Activated T-helper 9 cell treated with anti-CD3 and anti-CD28 coated beads, Interleukin-2, amount 50 U/mL, for 16 hours (primary cell): ENCODE measurements at regions not wholly inside any gene's neighbourhood (a gene's known extent, or its start where the extent isn't known, plus 50 kb on each side); places are given as distances from the start of the nearest gene placed in this dataset.
"Not testable (repeated sequence)": the region's sequence is repeated elsewhere in the genome, so short reads cannot be mapped to it uniquely, and the experiment has no call there.

ENCODE experiments used
- DNase-seq: peaks from one replicate; pipeline ENCODE4 v3.0.0-alpha.2; 2020; ENCODE audit warnings: low read depth

GRCh38 chr17:15860774-15861173 is 84.2 kb upstream of the ADORA2B start:
- DNase-seq: not testable (repeated sequence)

- not testable (repeated sequence) for DNase-seq
These were observed 80.9 kb upstream of the ADORA2B start for GRCh38 chr17:15864061-15864460.

- DNase-seq: not testable (repeated sequence)
These were observed 80.5 kb upstream of the ADORA2B start for GRCh38 chr17:15864472-15864871.

- DNase-seq: not testable (repeated sequence)
These were observed 78.9 kb upstream of the ADORA2B start for GRCh38 chr17:15866015-15866414.

GRCh38 chr17:15867331-15867730 is 77.6 kb upstream of the ADORA2B start:
- DNase-seq: not testable (repeated sequence)

- DNase-seq: not testable (repeated sequence)
These were observed 75.1 kb upstream of the ADORA2B start for GRCh38 chr17:15869868-15870267.

- not testable (repeated sequence) for DNase-seq
These were observed 72.3 kb upstream of the ADORA2B start for GRCh38 chr17:15872677-15873076.

GRCh38 chr17:15877882-15878500 is 66.9 kb upstream of the ADORA2B start:
- DNase-seq: not testable (repeated sequence)

GRCh38 chr17:15882058-15882720 is 62.7 kb upstream of the ADORA2B start:
- DNase-seq: no peak

GRCh38 chr17:15882777-15883176 is 62.2 kb upstream of the ADORA2B start:
- no peak for DNase-seq

GRCh38 chr17:15883617-15884111 is 61.3 kb upstream of the ADORA2B start:
- DNase-seq: no peak

- DNase-seq: no peak
These were observed 60.2 kb upstream of the ADORA2B start for GRCh38 chr17:15884731-15885130.

- DNase-seq: no peak
These were observed 59.2 kb upstream of the ADORA2B start for GRCh38 chr17:15885770-15886169.

GRCh38 chr17:15886221-15886620 is 58.7 kb upstream of the ADORA2B start:
- no peak for DNase-seq

GRCh38 chr17:15886804-15887203 is 58.1 kb upstream of the ADORA2B start:
- DNase-seq: no peak

- DNase-seq: no peak
These were observed 56.5 kb upstream of the ADORA2B start for GRCh38 chr17:15888436-15888835.

- DNase-seq: no peak
These were observed 54.5 kb upstream of the ADORA2B start for GRCh38 chr17:15890279-15890892.

- no peak for DNase-seq
These were observed 53.6 kb upstream of the ADORA2B start for GRCh38 chr17:15891318-15891717.

GRCh38 chr17:15892244-15892643 is 52.7 kb upstream of the ADORA2B start:
- DNase-seq: no peak

- no peak for DNase-seq
These were observed 51.9 kb upstream of the ADORA2B start for GRCh38 chr17:15892731-15893657.

- no peak for DNase-seq
These were observed 51.3 kb upstream of the ADORA2B start for GRCh38 chr17:15893658-15894024.

- DNase-seq: no peak
These were observed 50.7 kb upstream of the ADORA2B start for GRCh38 chr17:15894258-15894657.
